ENCODE measurements at regions not wholly inside any gene's neighbourhood (a gene's known extent, or its start where the extent isn't known, plus 50 kb on each side); places are given as distances from the start of the nearest gene placed in this dataset.

GRCh38 chr4:151460434-151460833 lies 51.5 kb downstream of the FHIP1A start:
- TF ChIP-seq CTCF (conservative IDR thresholded peaks at IDR 0.05 in 1 of 2, IDR thresholded peaks at IDR 0.05 in 1 of 2; ENCODE audit: low read depth in 1 of 2, low read length in 2 of 2): no peak
- TF ChIP-seq EZH2 (IDR thresholded peaks at IDR 0.05; ENCODE audit: low read length, missing control alignments): no peak

Measured in fibroblast of lung (primary cell).